Endothelial cell of hepatic sinusoid (primary cell): ENCODE measurements at regions not wholly inside any gene's neighbourhood (a gene's known extent, or its start where the extent isn't known, plus 50 kb on each side); places are given as distances from the start of the nearest gene placed in this dataset.

Experiments
- in situ Hi-C: cut with HindIII; loops from 2 replicates; pipeline ENCODE4 v1.10.0; 2017; ENCODE audit warnings: low sequenced_read_pairs

- in situ Hi-C loops, result no loop called here
Observed at GRCh38 chr11:91686700-91687099, 537.9 kb upstream of the FAT3 start.

GRCh38 chr11:91686281-91686680, 538.3 kb upstream of the FAT3 start:
- in situ Hi-C loops, result no loop called here

- in situ Hi-C loops, result no loop called here
Observed at GRCh38 chr11:91673705-91674104, 550.9 kb upstream of the FAT3 start.

- in situ Hi-C loops, result no loop called here
Observed at GRCh38 chr11:91664521-91664920, 560.1 kb upstream of the FAT3 start.

GRCh38 chr11:91660036-91660435, 564.6 kb upstream of the FAT3 start:
- in situ Hi-C loops, result no loop called here

- in situ Hi-C loops, result no loop called here
Observed at GRCh38 chr11:91654686-91655085, 569.9 kb upstream of the FAT3 start.

- in situ Hi-C loops, result no loop called here
Observed at GRCh38 chr11:91653079-91653754, 571.4 kb upstream of the FAT3 start.

- in situ Hi-C loops, result no loop called here
Observed at GRCh38 chr11:91650802-91651201, 573.8 kb upstream of the FAT3 start.

GRCh38 chr11:91641153-91641552, 583.5 kb upstream of the FAT3 start:
- in situ Hi-C loops, result no loop called here

GRCh38 chr11:91639359-91639758, 585.3 kb upstream of the FAT3 start:
- in situ Hi-C loops, result no loop called here

- in situ Hi-C loops, result no loop called here
Observed at GRCh38 chr11:91630916-91631673, 593.5 kb upstream of the FAT3 start.

- in situ Hi-C loops, result no loop called here
Observed at GRCh38 chr11:91625495-91625894, 599.1 kb upstream of the FAT3 start.

- in situ Hi-C loops, result no loop called here
Observed at GRCh38 chr11:91624021-91624420, 600.6 kb upstream of the FAT3 start.

- in situ Hi-C loops, result no loop called here
Observed at GRCh38 chr11:91608677-91609076, 615.9 kb upstream of the FAT3 start.

GRCh38 chr11:91596111-91596510, 628.5 kb upstream of the FAT3 start:
- in situ Hi-C loops, result no loop called here

GRCh38 chr11:91591021-91591420, 633.6 kb upstream of the FAT3 start:
- in situ Hi-C loops, result no loop called here

GRCh38 chr11:91587131-91587530, 637.5 kb upstream of the FAT3 start:
- in situ Hi-C loops, result no loop called here

- in situ Hi-C loops, result no loop called here
Observed at GRCh38 chr11:91585035-91585801, 639.4 kb upstream of the FAT3 start.

GRCh38 chr11:91563176-91563575, 661.4 kb upstream of the FAT3 start:
- in situ Hi-C loops, result no loop called here

- in situ Hi-C loops, result no loop called here
Observed at GRCh38 chr11:91560434-91560833, 664.2 kb upstream of the FAT3 start.

- in situ Hi-C loops, result no loop called here
Observed at GRCh38 chr11:91538065-91538464, 686.6 kb upstream of the FAT3 start.

- in situ Hi-C loops, result no loop called here
Observed at GRCh38 chr11:91536366-91536765, 688.3 kb upstream of the FAT3 start.
